ENCODE measurements at regions not wholly inside any gene's neighbourhood (a gene's known extent, or its start where the extent isn't known, plus 50 kb on each side); places are given as distances from the start of the nearest gene placed in this dataset.

- no peak for TF ChIP-seq CTCF (conservative IDR thresholded peaks at IDR 0.05; ENCODE audit: low read depth, low read length)
- Histone ChIP-seq H3K36me3 (ENCODE audit: insufficient read depth) (no peaks in the 10 kb centered on the region), H4K20me1 (ENCODE audit: insufficient read depth) (no peaks in the 10 kb centered on the region), H3K4me1 (ENCODE audit: low read depth, poor library complexity, severe bottlenecking) (peaks cover 3% of the 10 kb centered on the region), H3K27me3 (ENCODE audit: insufficient read depth, low read depth) (no peaks in the 10 kb centered on the region), H3K4me3 (IDR thresholded peaks at IDR 0.05; ENCODE audit: insufficient read depth, low read depth, low read length) (no peak overlapping the region), H2AFZ (ENCODE audit: low read depth) (peak overlapping the region; percentile 99; the same call in 1 of the 2 replicates), H3K79me2 (ENCODE audit: insufficient read depth, low read depth) (no peaks in the 10 kb centered on the region), H3K9ac (peak overlapping the region; percentile 90; the same call in 1 of the 2 replicates), H3K4me2 (peak overlapping the region; percentile 89; the same call in 1 of the 2 replicates), H3K27ac (no peak overlapping the region)
Measured at GRCh38 chr7:101688995-101689907, 60.2 kb upstream of the MYL10 start.

DNA sequence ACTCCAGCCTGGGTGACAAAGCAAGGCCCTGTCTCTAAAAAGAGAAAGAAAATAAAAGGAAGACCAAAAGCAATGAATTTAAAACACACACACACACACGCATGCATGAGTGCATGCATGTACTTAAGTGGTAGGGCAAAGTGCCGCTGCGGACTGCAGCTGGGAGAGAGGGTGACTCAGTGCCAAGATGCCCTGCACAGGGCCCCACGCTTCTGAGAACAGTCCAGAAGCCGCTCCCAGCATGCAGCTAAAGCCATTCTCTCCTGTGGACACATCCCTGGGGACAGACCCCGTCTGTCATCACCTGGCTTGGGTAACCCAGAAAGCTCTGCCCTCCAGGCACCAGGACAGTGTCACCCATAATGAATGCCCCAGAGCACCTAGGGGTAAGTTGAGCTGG, 61.0 kb upstream of the MYL10 start:
- Histone ChIP-seq H3K4me3 (IDR thresholded peaks at IDR 0.05; ENCODE audit: insufficient read depth, low read depth, low read length) (no peak overlapping the region), H3K27ac (no peak overlapping the region), H3K4me1 (ENCODE audit: low read depth, poor library complexity, severe bottlenecking) (peaks cover 3% of the 10 kb centered on the region), H2AFZ (ENCODE audit: low read depth) (no peak overlapping the region), H3K9ac (no peak overlapping the region), H4K20me1 (ENCODE audit: insufficient read depth) (no peaks in the 10 kb centered on the region), H3K79me2 (ENCODE audit: insufficient read depth, low read depth) (no peaks in the 10 kb centered on the region), H3K27me3 (ENCODE audit: insufficient read depth, low read depth) (no peaks in the 10 kb centered on the region), H3K36me3 (ENCODE audit: insufficient read depth) (no peaks in the 10 kb centered on the region), H3K4me2 (no peak overlapping the region)
- no peak for TF ChIP-seq CTCF (conservative IDR thresholded peaks at IDR 0.05; ENCODE audit: low read depth, low read length)

DNA sequence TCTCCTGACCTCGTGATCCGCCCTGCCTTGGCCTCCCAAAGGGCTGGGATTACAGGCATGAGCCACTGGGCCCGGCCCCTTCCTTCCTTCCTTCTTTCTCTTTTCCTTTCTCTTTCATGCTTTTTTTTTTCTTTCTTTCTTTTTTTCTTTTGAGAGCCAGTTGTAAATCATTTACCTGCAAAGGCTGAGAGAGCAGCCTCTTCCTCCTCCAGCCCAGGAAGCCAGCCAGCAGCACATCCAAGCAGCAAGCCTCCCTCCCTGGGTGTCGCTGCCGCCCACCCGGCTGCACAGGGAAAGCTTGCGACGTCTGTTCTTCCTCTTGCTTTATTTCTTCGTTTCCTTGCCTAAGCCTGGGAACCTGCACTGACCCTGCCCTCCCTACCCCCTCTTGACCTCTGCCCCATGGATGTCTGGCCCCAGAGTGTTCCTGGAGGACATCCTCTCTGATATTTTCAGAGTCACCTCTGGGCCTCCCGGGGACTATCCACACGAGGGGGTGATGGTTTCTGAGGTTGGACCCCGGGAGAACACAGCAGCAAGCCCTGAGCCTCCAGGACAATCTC, 62.8 kb upstream of the MYL10 start:
- H4K20me1 ChIP-seq (ENCODE audit: insufficient read depth): no peaks in the 10 kb centered on the region
- no peak overlapping the region for H3K27ac ChIP-seq
- TF ChIP-seq CTCF (conservative IDR thresholded peaks at IDR 0.05; ENCODE audit: low read depth, low read length): no peak
- no peak overlapping the region for H3K4me2 ChIP-seq
- no peak overlapping the region for H3K4me3 ChIP-seq (IDR thresholded peaks at IDR 0.05; ENCODE audit: insufficient read depth, low read depth, low read length)
- no peaks in the 10 kb centered on the region for H3K27me3 ChIP-seq (ENCODE audit: insufficient read depth, low read depth)
- no peak overlapping the region for H3K9ac ChIP-seq
- peaks cover 3% of the 10 kb centered on the region for H3K4me1 ChIP-seq (ENCODE audit: low read depth, poor library complexity, severe bottlenecking)
- H2AFZ ChIP-seq (ENCODE audit: low read depth): no peak overlapping the region
- no peaks in the 10 kb centered on the region for H3K79me2 ChIP-seq (ENCODE audit: insufficient read depth, low read depth)
- H3K36me3 ChIP-seq (ENCODE audit: insufficient read depth): no peaks in the 10 kb centered on the region

- Histone ChIP-seq H3K4me1 (ENCODE audit: low read depth, poor library complexity, severe bottlenecking) (no peaks in the 10 kb centered on the region), H2AFZ (ENCODE audit: low read depth) (no peak overlapping the region), H3K4me3 (IDR thresholded peaks at IDR 0.05; ENCODE audit: insufficient read depth, low read depth, low read length) (no peak overlapping the region), H3K27ac (no peak overlapping the region), H3K27me3 (ENCODE audit: insufficient read depth, low read depth) (no peaks in the 10 kb centered on the region), H3K36me3 (ENCODE audit: insufficient read depth) (no peaks in the 10 kb centered on the region), H3K9ac (no peak overlapping the region), H3K4me2 (no peak overlapping the region), H4K20me1 (ENCODE audit: insufficient read depth) (no peaks in the 10 kb centered on the region), H3K79me2 (ENCODE audit: insufficient read depth, low read depth) (no peaks in the 10 kb centered on the region)
- TF ChIP-seq CTCF (conservative IDR thresholded peaks at IDR 0.05; ENCODE audit: low read depth, low read length): no peak
Measured at GRCh38 chr7:101693498-101694091, 64.5 kb upstream of the MYL10 start.

All from KMS-11 (cell line).